IMR-90 (cell line): ENCODE measurements at regions not wholly inside any gene's neighbourhood (a gene's known extent, or its start where the extent isn't known, plus 50 kb on each side); places are given as distances from the start of the nearest gene placed in this dataset.
A peak's percentile ranks its signal among the peaks of the same experiment; 100 is the strongest.

Experiments used
- CEBPB ChIP-seq: IDR thresholded peaks from 2 replicates; pipeline ENCODE4 v1.6.1; 2012; ENCODE audit warnings: low read depth, low read length, improper control_type of control experiment
- CTCF ChIP-seq: conservative IDR thresholded peaks from 2 replicates; pipeline ENCODE4 v1.5.1; 2012; ENCODE audit warnings: mild to moderate bottlenecking, low read depth, low read length, improper control_type of control experiment
- MAZ ChIP-seq: IDR thresholded peaks from 2 replicates; pipeline ENCODE4 v1.6.1; 2012; ENCODE audit warnings: low read depth, mild to moderate bottlenecking, low read length, improper control_type of control experiment, moderate library complexity, borderline replicate concordance
- POLR2A ChIP-seq: IDR thresholded peaks from 2 replicates; pipeline ENCODE4 v1.6.1; 2012; ENCODE audit warnings: mild to moderate bottlenecking, low read depth, low read length
- RFX5 ChIP-seq: IDR thresholded peaks from 2 replicates; pipeline ENCODE4 v1.8.0; 2012; ENCODE audit warnings: low read depth, mild to moderate bottlenecking, low read length, moderate library complexity
- USF2 ChIP-seq: fragments of 150-350 bp; IDR thresholded peaks from 2 replicates; pipeline ENCODE4 v1.6.1; 2017; ENCODE audit warnings: mild to moderate bottlenecking, antibody characterized with exemption, low read length, low read depth

GRCh38 chr4:147110473-147111367 is 165.1 kb upstream of the TTC29 start:
- TF ChIP-seq CTCF (peak; percentile 58), USF2 (no peak), POLR2A (no peak), CEBPB (no peak), MAZ (no peak), RFX5 (no peak)
